ENCODE measurements at regions not wholly inside any gene's neighbourhood (a gene's known extent, or its start where the extent isn't known, plus 50 kb on each side); places are given as distances from the start of the nearest gene placed in this dataset.
"Not testable (repeated sequence)": the region's sequence is repeated elsewhere in the genome, so short reads cannot be mapped to it uniquely, and the experiment has no call there.

DNA sequence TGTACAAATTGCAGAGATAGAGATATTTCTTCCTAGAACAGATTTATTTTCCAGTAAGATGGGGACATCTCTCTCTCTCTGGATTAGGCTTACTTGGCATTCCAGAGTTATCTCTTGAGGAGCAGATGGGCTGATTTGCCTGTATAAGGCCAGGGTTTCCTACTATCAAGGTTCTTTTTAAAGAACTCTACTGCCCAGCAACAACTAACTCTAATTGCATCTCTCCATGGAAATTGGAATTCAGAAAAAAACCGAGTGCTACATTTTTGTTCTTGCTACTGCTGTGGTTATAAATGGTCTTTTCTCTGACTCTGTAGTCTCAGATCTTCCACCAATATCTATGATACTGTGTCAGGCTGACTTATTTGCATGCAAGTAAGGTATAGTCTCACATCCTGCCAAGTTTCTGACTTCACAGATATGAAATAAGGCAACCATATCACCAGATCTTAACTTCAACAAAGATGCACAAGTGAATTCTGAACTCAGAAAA, 161.1 kb downstream of the CRPPA start:
- no peak overlapping the region for H4K5ac ChIP-seq (ENCODE audit: low read depth, low read length)
- H2BK15ac ChIP-seq (ENCODE audit: low read depth, low read length): no peak overlapping the region
- dilution Hi-C loops (cut with HindIII; ENCODE audit: low sequenced_read_pairs, unreplicated experiment) (no loop called here), intact Hi-C loops (cut with micrococcal nuclease) (no loop called here), in situ Hi-C loops (cut with MboI; ENCODE audit: low sequenced_read_pairs) (no loop called here)
- no peak overlapping the region for H3K4me3 ChIP-seq (ENCODE audit: insufficient read depth, low read depth, low read length)
- DNase-seq (no peak), ATAC-seq (ENCODE audit: low read depth) (no peak)
- POLR2A ChIA-PET (ENCODE audit: unreplicated experiment): no interaction called here
- H2BK120ac ChIP-seq (ENCODE audit: low read depth, low read length): no peak overlapping the region
- no peak overlapping the region for H2BK20ac ChIP-seq (ENCODE audit: low read depth, low read length)
- H4K91ac ChIP-seq (ENCODE audit: insufficient read depth, low read depth, low read length): no peak overlapping the region
- H2AK5ac ChIP-seq (ENCODE audit: low read depth, low read length): no peak overlapping the region
- H3K4ac ChIP-seq (ENCODE audit: low read depth, low read length): no peak overlapping the region
- H2AK9ac ChIP-seq (replicated peaks; ENCODE audit: low read depth, low read length, poor library complexity): no peak overlapping the region
- H3K9me1 ChIP-seq (ENCODE audit: insufficient read depth, low read length): no peaks in the 10 kb centered on the region
- H4K8ac ChIP-seq (ENCODE audit: low read depth in 2 of 2, low read length in 2 of 2): no peak overlapping the region
- H3K4me1 ChIP-seq (ENCODE audit: control insufficient read depth, insufficient read depth, low read length): no peaks in the 10 kb centered on the region
- no peak overlapping the region for H2AFZ ChIP-seq (replicated peaks; ENCODE audit: low read length, poor library complexity)
- H4K20me1 ChIP-seq (ENCODE audit: insufficient read depth, low read length): no peaks in the 10 kb centered on the region
- H3K23ac ChIP-seq (ENCODE audit: low read depth, low read length): no peak overlapping the region
- no peaks in the 10 kb centered on the region for H3K79me1 ChIP-seq (ENCODE audit: low read depth in 1 of 2, low read length in 2 of 2)
- no peaks in the 10 kb centered on the region for H3K36me3 ChIP-seq (ENCODE audit: control insufficient read depth, insufficient read depth, low read length)
- no peaks in the 10 kb centered on the region for H3K27me3 ChIP-seq (ENCODE audit: control insufficient read depth, insufficient read depth, low read length)
- H3K4me2 ChIP-seq (ENCODE audit: low read depth, low read length): no peak overlapping the region
- no peaks in the 10 kb centered on the region for H3K9me3 ChIP-seq (ENCODE audit: control insufficient read depth, insufficient read depth, low read length)
- no peak for TF ChIP-seq FOS (IDR thresholded peaks at IDR 0.05; ENCODE audit: low read depth, low read length)
- TF ChIP-seq, protein P1, sequence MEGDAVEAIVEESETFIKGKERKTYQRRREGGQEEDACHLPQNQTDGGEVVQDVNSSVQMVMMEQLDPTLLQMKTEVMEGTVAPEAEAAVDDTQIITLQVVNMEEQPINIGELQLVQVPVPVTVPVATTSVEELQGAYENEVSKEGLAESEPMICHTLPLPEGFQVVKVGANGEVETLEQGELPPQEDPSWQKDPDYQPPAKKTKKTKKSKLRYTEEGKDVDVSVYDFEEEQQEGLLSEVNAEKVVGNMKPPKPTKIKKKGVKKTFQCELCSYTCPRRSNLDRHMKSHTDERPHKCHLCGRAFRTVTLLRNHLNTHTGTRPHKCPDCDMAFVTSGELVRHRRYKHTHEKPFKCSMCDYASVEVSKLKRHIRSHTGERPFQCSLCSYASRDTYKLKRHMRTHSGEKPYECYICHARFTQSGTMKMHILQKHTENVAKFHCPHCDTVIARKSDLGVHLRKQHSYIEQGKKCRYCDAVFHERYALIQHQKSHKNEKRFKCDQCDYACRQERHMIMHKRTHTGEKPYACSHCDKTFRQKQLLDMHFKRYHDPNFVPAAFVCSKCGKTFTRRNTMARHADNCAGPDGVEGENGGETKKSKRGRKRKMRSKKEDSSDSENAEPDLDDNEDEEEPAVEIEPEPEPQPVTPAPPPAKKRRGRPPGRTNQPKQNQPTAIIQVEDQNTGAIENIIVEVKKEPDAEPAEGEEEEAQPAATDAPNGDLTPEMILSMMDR (conservative IDR thresholded peaks at IDR 0.05; ENCODE audit: low read depth, low read length): no peak
- TF ChIP-seq MXI1 (IDR thresholded peaks at IDR 0.05; ENCODE audit: borderline replicate concordance, low read depth, low read length): no peak
- no peak for TF ChIP-seq RCOR1 (IDR thresholded peaks at IDR 0.05; ENCODE audit: insufficient replicate concordance, low read length)
- no peak for TF ChIP-seq BHLHE40 (IDR thresholded peaks at IDR 0.05; ENCODE audit: low read depth, low read length)
- TF ChIP-seq NFE2L2 (IDR thresholded peaks at IDR 0.05; ENCODE audit: low read depth, low read length): no peak
- TF ChIP-seq SMC3 (IDR thresholded peaks at IDR 0.05; ENCODE audit: low read depth, low read length): no peak
- no peak for TF ChIP-seq POLR2A (IDR thresholded peaks at IDR 0.05; ENCODE audit: low read depth, low read length)
- no peak overlapping the region for H3K14ac ChIP-seq (replicated peaks; ENCODE audit: low read depth, low read length)
- H2BK5ac ChIP-seq (ENCODE audit: low read depth, low read length, poor library complexity, severe bottlenecking): no peak overlapping the region
- BruUV-seq (replicated peaks): no TSS peak
- H3K9ac ChIP-seq (ENCODE audit: low read depth, low read length): no peak overlapping the region
- CTCF ChIA-PET: no interaction called here
- no CpG with 5 or more reads among the region's 1 CpG for WGBS, 2 experiments (ENCODE audit: extremely low coverage in 2 of 2, insufficient read length in 1 of 2)
- H3K56ac ChIP-seq (ENCODE audit: extremely low read depth, insufficient read depth, low read length): no peak overlapping the region
- H3K18ac ChIP-seq (ENCODE audit: low read depth, low read length): no peak overlapping the region
- no peak overlapping the region for H3K27ac ChIP-seq (ENCODE audit: insufficient read depth, low read length)

DNA sequence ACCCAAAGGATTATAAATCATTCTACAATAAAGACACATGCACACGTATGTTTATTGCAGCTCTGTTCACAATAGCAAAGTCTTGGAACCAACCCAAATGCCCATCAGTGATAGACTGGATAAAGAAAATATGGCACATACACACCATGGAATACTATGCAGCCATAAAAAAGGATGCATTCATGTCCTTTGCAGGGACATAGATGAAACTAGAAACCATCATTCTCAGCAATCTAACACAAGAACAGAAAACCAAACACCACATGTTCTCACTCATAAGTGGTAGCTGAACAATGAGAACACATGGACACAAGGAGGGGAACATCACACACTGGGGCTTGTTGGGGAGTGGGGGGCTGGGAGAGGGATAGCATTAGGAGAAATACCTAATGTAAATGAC, 164.9 kb downstream of the CRPPA start:
- no CpG with 5 or more reads among the region's 1 CpG for WGBS, 2 experiments (ENCODE audit: extremely low coverage in 2 of 2, insufficient read length in 1 of 2)
- ATAC-seq (ENCODE audit: low read depth); H2BK120ac ChIP-seq (ENCODE audit: low read depth, low read length): not testable (repeated sequence)

More for the DNA sequence above, 164.9 kb downstream of the CRPPA start:
- in situ Hi-C loops (cut with MboI; ENCODE audit: low sequenced_read_pairs); H2AK5ac ChIP-seq (ENCODE audit: low read depth, low read length); H3K9me3 ChIP-seq (ENCODE audit: control insufficient read depth, insufficient read depth, low read length); H3K18ac ChIP-seq (ENCODE audit: low read depth, low read length); H3K4ac ChIP-seq (ENCODE audit: low read depth, low read length); H2AFZ ChIP-seq (replicated peaks; ENCODE audit: low read length, poor library complexity); H2BK5ac ChIP-seq (ENCODE audit: low read depth, low read length, poor library complexity, severe bottlenecking); DNase-seq; BruUV-seq (replicated peaks); H4K20me1 ChIP-seq (ENCODE audit: insufficient read depth, low read length); H4K8ac ChIP-seq (ENCODE audit: low read depth in 2 of 2, low read length in 2 of 2); H4K91ac ChIP-seq (ENCODE audit: insufficient read depth, low read depth, low read length); H3K4me2 ChIP-seq (ENCODE audit: low read depth, low read length); H3K27me3 ChIP-seq (ENCODE audit: control insufficient read depth, insufficient read depth, low read length); H4K5ac ChIP-seq (ENCODE audit: low read depth, low read length); CTCF ChIA-PET; POLR2A ChIA-PET (ENCODE audit: unreplicated experiment); H2AK9ac ChIP-seq (replicated peaks; ENCODE audit: low read depth, low read length, poor library complexity); H3K9ac ChIP-seq (ENCODE audit: low read depth, low read length); H3K9me1 ChIP-seq (ENCODE audit: insufficient read depth, low read length); H3K23ac ChIP-seq (ENCODE audit: low read depth, low read length); H3K56ac ChIP-seq (ENCODE audit: extremely low read depth, insufficient read depth, low read length); H2BK15ac ChIP-seq (ENCODE audit: low read depth, low read length); H2BK20ac ChIP-seq (ENCODE audit: low read depth, low read length); H3K4me1 ChIP-seq (ENCODE audit: control insufficient read depth, insufficient read depth, low read length); H3K36me3 ChIP-seq (ENCODE audit: control insufficient read depth, insufficient read depth, low read length); dilution Hi-C loops (cut with HindIII; ENCODE audit: low sequenced_read_pairs, unreplicated experiment); H3K27ac ChIP-seq (ENCODE audit: insufficient read depth, low read length); H3K4me3 ChIP-seq (ENCODE audit: insufficient read depth, low read depth, low read length); H3K14ac ChIP-seq (replicated peaks; ENCODE audit: low read depth, low read length); H3K79me1 ChIP-seq (ENCODE audit: low read depth in 1 of 2, low read length in 2 of 2): not testable (repeated sequence)
- intact Hi-C loops (cut with micrococcal nuclease): loop anchor here (5.0 kb wide), 1 partner anchor 301 kb away; no protein-coding TSS in a partner anchor
